ENCODE measurements at regions not wholly inside any gene's neighbourhood (a gene's known extent, or its start where the extent isn't known, plus 50 kb on each side); places are given as distances from the start of the nearest gene placed in this dataset.
"Not testable (repeated sequence)": the region's sequence is repeated elsewhere in the genome, so short reads cannot be mapped to it uniquely, and the experiment has no call there.

GRCh38 chr13:87538366-87539052 is 132.7 kb upstream of the SLITRK5 start:
- intact Hi-C loops (cut with DNase I, micrococcal nuclease): no loop called here
- ATAC-seq: no peak
- no peak for TF ChIP-seq CTCF (IDR thresholded peaks at IDR 0.05)

GRCh38 chr13:87553142-87553541 is 118.0 kb upstream of the SLITRK5 start:
- no peak for TF ChIP-seq CTCF (IDR thresholded peaks at IDR 0.05)
- ATAC-seq: no peak

More at GRCh38 chr13:87538366-87539052, 132.7 kb upstream of the SLITRK5 start:
- Histone ChIP-seq H3K4me1 (ENCODE audit: low read depth) (no peaks in the 10 kb centered on the region), H3K4me3 (no peak overlapping the region), H3K36me3 (ENCODE audit: low read depth) (no peaks in the 10 kb centered on the region), H3K9me3 (no peaks in the 10 kb centered on the region)
- DNase-seq: no peak

GRCh38 chr13:87554045-87554444 is 117.1 kb upstream of the SLITRK5 start:
- Histone ChIP-seq H3K9me3 (no peaks in the 10 kb centered on the region), H3K4me1 (ENCODE audit: low read depth) (no peaks in the 10 kb centered on the region), H3K4me3 (no peak overlapping the region), H3K36me3 (ENCODE audit: low read depth) (no peaks in the 10 kb centered on the region)
- ATAC-seq (no peak), DNase-seq (no peak)
- TF ChIP-seq CTCF (IDR thresholded peaks at IDR 0.05): no peak
- intact Hi-C loops (cut with DNase I, micrococcal nuclease): no loop called here

More at GRCh38 chr13:87553142-87553541, 118.0 kb upstream of the SLITRK5 start:
- intact Hi-C loops (cut with DNase I, micrococcal nuclease): no loop called here
- H3K4me3 ChIP-seq: no peak overlapping the region
- H3K4me1 ChIP-seq (ENCODE audit: low read depth): no peaks in the 10 kb centered on the region
- no peaks in the 10 kb centered on the region for H3K9me3 ChIP-seq
- DNase-seq: no peak
- H3K36me3 ChIP-seq (ENCODE audit: low read depth): no peaks in the 10 kb centered on the region

- H3K4me3 ChIP-seq: no peak overlapping the region
- H3K9me3 ChIP-seq: no peaks in the 10 kb centered on the region
- no peaks in the 10 kb centered on the region for H3K4me1 ChIP-seq (ENCODE audit: low read depth)
- no peak for TF ChIP-seq CTCF (IDR thresholded peaks at IDR 0.05)
- DNase-seq: no peak
- ATAC-seq: no peak
- intact Hi-C loops (cut with DNase I, micrococcal nuclease): no loop called here
- no peaks in the 10 kb centered on the region for H3K36me3 ChIP-seq (ENCODE audit: low read depth)
Observed at GRCh38 chr13:87557788-87558187, 113.4 kb upstream of the SLITRK5 start.

- DNase-seq: peak in 1 of 3 donors; percentile 51
- H3K4me1 ChIP-seq (ENCODE audit: low read depth); H3K36me3 ChIP-seq (ENCODE audit: low read depth); H3K4me3 ChIP-seq; ATAC-seq; H3K9me3 ChIP-seq; intact Hi-C loops (cut with DNase I, micrococcal nuclease): not testable (repeated sequence)
Observed at GRCh38 chr13:87561580-87561979, 109.6 kb upstream of the SLITRK5 start.

- no peak for DNase-seq
- no peak for TF ChIP-seq CTCF (IDR thresholded peaks at IDR 0.05)
- no peaks in the 10 kb centered on the region for H3K36me3 ChIP-seq (ENCODE audit: low read depth)
- no peak for ATAC-seq
- H3K4me3 ChIP-seq: no peak overlapping the region
- no peaks in the 10 kb centered on the region for H3K9me3 ChIP-seq
- H3K4me1 ChIP-seq (ENCODE audit: low read depth): no peaks in the 10 kb centered on the region
- intact Hi-C loops (cut with DNase I, micrococcal nuclease): no loop called here
Observed at GRCh38 chr13:87570669-87571068, 100.5 kb upstream of the SLITRK5 start.

All from mucosa of descending colon (tissue), 3 donors.